ENCODE measurements at regions not wholly inside any gene's neighbourhood (a gene's known extent, or its start where the extent isn't known, plus 50 kb on each side); places are given as distances from the start of the nearest gene placed in this dataset.

DNA sequence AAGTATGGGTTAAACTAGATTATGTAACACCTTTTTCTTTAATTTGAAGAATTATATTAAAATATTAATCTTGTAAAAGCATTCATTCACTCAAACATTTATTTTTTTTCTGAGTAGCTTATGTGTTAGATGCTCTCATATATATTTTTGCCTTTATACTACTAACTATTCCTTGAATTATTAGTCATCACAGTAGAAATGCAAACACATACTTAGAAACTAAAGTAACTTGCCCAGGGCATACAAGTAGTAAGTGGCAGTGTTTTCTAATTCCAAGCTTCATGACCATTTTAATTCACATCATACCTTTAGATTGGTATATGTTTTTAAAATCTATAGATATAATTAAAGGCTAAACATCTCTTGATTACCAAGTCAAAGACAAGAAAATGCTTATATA lies 1271.0 kb downstream of the BRINP3 start:
- TF ChIP-seq, protein P1, sequence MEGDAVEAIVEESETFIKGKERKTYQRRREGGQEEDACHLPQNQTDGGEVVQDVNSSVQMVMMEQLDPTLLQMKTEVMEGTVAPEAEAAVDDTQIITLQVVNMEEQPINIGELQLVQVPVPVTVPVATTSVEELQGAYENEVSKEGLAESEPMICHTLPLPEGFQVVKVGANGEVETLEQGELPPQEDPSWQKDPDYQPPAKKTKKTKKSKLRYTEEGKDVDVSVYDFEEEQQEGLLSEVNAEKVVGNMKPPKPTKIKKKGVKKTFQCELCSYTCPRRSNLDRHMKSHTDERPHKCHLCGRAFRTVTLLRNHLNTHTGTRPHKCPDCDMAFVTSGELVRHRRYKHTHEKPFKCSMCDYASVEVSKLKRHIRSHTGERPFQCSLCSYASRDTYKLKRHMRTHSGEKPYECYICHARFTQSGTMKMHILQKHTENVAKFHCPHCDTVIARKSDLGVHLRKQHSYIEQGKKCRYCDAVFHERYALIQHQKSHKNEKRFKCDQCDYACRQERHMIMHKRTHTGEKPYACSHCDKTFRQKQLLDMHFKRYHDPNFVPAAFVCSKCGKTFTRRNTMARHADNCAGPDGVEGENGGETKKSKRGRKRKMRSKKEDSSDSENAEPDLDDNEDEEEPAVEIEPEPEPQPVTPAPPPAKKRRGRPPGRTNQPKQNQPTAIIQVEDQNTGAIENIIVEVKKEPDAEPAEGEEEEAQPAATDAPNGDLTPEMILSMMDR (IDR thresholded peaks at IDR 0.05; ENCODE audit: low read length), result no peak
- TF ChIP-seq EZH2 (IDR thresholded peaks at IDR 0.05; ENCODE audit: borderline replicate concordance, low read length), result no peak
